HG03060 (cell line): ENCODE measurements at regions not wholly inside any gene's neighbourhood (a gene's known extent, or its start where the extent isn't known, plus 50 kb on each side); places are given as distances from the start of the nearest gene placed in this dataset.
"Not testable (repeated sequence)": the region's sequence is repeated elsewhere in the genome, so short reads cannot be mapped to it uniquely, and the experiment has no call there.

ENCODE experiments used
- ATAC-seq: cut with Tn5 transposase; IDR thresholded peaks from one replicate; pipeline ENCODE4 v1.9.1; 2021; ENCODE audit warnings: low read depth, moderate number of reproducible peaks; ENCODE audit not compliant: unreplicated experiment

- no peak for ATAC-seq
Observed at GRCh38 chr9:86636038-86636437, 281.8 kb upstream of the TUT7 start.

GRCh38 chr9:86634501-86634900 lies 280.3 kb upstream of the TUT7 start:
- ATAC-seq, result no peak

GRCh38 chr9:86633945-86634344 lies 279.7 kb upstream of the TUT7 start:
- ATAC-seq, result no peak

- ATAC-seq, result no peak
Observed at GRCh38 chr9:86632537-86632936, 278.3 kb upstream of the TUT7 start.

GRCh38 chr9:86629530-86629929 lies 275.3 kb upstream of the TUT7 start:
- no peak for ATAC-seq

GRCh38 chr9:86626802-86627201 lies 272.6 kb upstream of the TUT7 start:
- ATAC-seq, result no peak

- ATAC-seq, result no peak
Observed at GRCh38 chr9:86624630-86625029, 270.4 kb upstream of the TUT7 start.

GRCh38 chr9:86614871-86615849 lies 260.9 kb upstream of the TUT7 start:
- no peak for ATAC-seq

GRCh38 chr9:86613943-86614342 lies 259.7 kb upstream of the TUT7 start:
- no peak for ATAC-seq

- ATAC-seq, result not testable (repeated sequence)
Observed at GRCh38 chr9:86611534-86611933, 257.3 kb upstream of the TUT7 start.

GRCh38 chr9:86605303-86605702 lies 251.1 kb upstream of the TUT7 start:
- ATAC-seq, result no peak

GRCh38 chr9:86604741-86605140 lies 250.5 kb upstream of the TUT7 start:
- ATAC-seq, result no peak

GRCh38 chr9:86602715-86603114 lies 248.5 kb upstream of the TUT7 start:
- no peak for ATAC-seq

GRCh38 chr9:86601697-86602096 lies 247.5 kb upstream of the TUT7 start:
- ATAC-seq, result no peak

GRCh38 chr9:86600977-86601376 lies 246.8 kb upstream of the TUT7 start:
- no peak for ATAC-seq

GRCh38 chr9:86600291-86600690 lies 246.1 kb upstream of the TUT7 start:
- ATAC-seq, result no peak

GRCh38 chr9:86599561-86599960 lies 245.4 kb upstream of the TUT7 start:
- no peak for ATAC-seq

GRCh38 chr9:86598411-86599239 lies 244.4 kb upstream of the TUT7 start:
- ATAC-seq, result no peak

GRCh38 chr9:86594724-86595123 lies 240.5 kb upstream of the TUT7 start:
- ATAC-seq, result no peak

GRCh38 chr9:86591472-86591871 lies 237.3 kb upstream of the TUT7 start:
- no peak for ATAC-seq

GRCh38 chr9:86589730-86590129 lies 235.5 kb upstream of the TUT7 start:
- no peak for ATAC-seq
